SK-N-SH (cell line): ENCODE measurements at regions not wholly inside any gene's neighbourhood (a gene's known extent, or its start where the extent isn't known, plus 50 kb on each side); places are given as distances from the start of the nearest gene placed in this dataset.
A peak's percentile ranks its signal among the peaks of the same experiment; 100 is the strongest.

Source experiments
- CTCF ChIA-PET: fragments of 300-600, 350-600 bp; formaldehyde crosslinking; extraction: SDS; loops from one replicate; lab custom pipeline; 2021; lab: Yijun Ruan, JAX
- POLR2A ChIA-PET: fragments of 350-600 bp; sonication (Branson Sonifier 250); formaldehyde crosslinking; extraction: SDS; loops from one replicate; lab custom pipeline; 2020; ENCODE audit warnings: antibody characterized with exemption, inconsistent platforms; lab: Yijun Ruan, JAX
- DNase-seq: peaks from one replicate; pipeline ENCODE4 v3.0.0; 2012
- H2AFZ ChIP-seq: fragments of 200-600 bp; sonication (generic); 2 replicates; pipeline ENCODE4 v1.8.1; 2016; ENCODE audit warnings: antibody characterized with exemption, mild to moderate bottlenecking, low read depth
- H3F3A ChIP-seq: fragments of 200-600 bp; sonication (generic); replicated peaks from 2 replicates; pipeline ENCODE3; 2016; ENCODE audit warnings: antibody characterized with exemption, mild to moderate bottlenecking; ENCODE audit not compliant: insufficient read depth
- H3K27ac ChIP-seq, 2 experiments: fragments of 200-500 bp in 1 of 2; fragments of 200-600 bp in 1 of 2; sonication (Bioruptor generic) in 1 of 2; sonication (generic), shearing (Covaris generic) in 1 of 2; 2 replicates each; pipeline versions ENCODE4 v1.5.1 to v1.6.1; 2014 to 2016; ENCODE audit warnings: low read depth in 2 of 2, inconsistent platforms in 1 of 2, low read length in 1 of 2, mild to moderate bottlenecking in 1 of 2, mixed read lengths in 1 of 2
- H3K27me3 ChIP-seq: fragments of 200-600 bp; sonication (generic), shearing (Covaris generic); 2 replicates; pipeline ENCODE4 v1.6.1; 2016; ENCODE audit warnings: mixed run types; ENCODE audit not compliant: insufficient read depth
- H3K36me3 ChIP-seq, 2 experiments: fragments of 200-500 bp in 1 of 2; fragments of 200-600 bp in 1 of 2; sonication (Bioruptor generic) in 1 of 2; sonication (generic) in 1 of 2; replicated peaks in 1 of 2; 2 replicates each; pipeline versions ENCODE3 to v1.5.1; 2014 to 2016; ENCODE audit warnings: low read length in 1 of 2, mild to moderate bottlenecking in 1 of 2; ENCODE audit not compliant: insufficient read depth in 2 of 2, control insufficient read depth in 1 of 2
- H3K4me1 ChIP-seq, 2 experiments: fragments of 200-500 bp in 1 of 2; fragments of 200-600 bp in 1 of 2; sonication (Bioruptor generic) in 1 of 2; sonication (generic), shearing (Covaris generic) in 1 of 2; 2 replicates each; pipeline versions ENCODE4 v1.5.1 to v1.6.1; 2014 to 2016; ENCODE audit warnings: low read depth in 1 of 2, low read length in 1 of 2, mixed run types in 1 of 2; ENCODE audit not compliant: insufficient read depth in 2 of 2, control insufficient read depth in 1 of 2
- H3K4me2 ChIP-seq: fragments of 200-600 bp; sonication (generic), shearing (Covaris generic); 2 replicates; pipeline ENCODE4 v1.6.1; 2017; ENCODE audit warnings: mixed run types
- H3K4me3 ChIP-seq, 2 experiments: fragments of 200-500 bp in 1 of 2; fragments of 200-600 bp in 1 of 2; sonication (Bioruptor generic) in 1 of 2; sonication (generic), shearing (Covaris generic) in 1 of 2; 2 replicates each; pipeline versions ENCODE4 v1.5.1 to v1.8.1; 2014 to 2016; ENCODE audit warnings: low read depth in 2 of 2, inconsistent platforms in 1 of 2, low read length in 1 of 2, mild to moderate bottlenecking in 1 of 2, mixed read lengths in 1 of 2, moderate library complexity in 1 of 2
- H3K79me2 ChIP-seq: fragments of 200-600 bp; sonication (generic); 2 replicates; pipeline ENCODE4 v1.8.1; 2017; ENCODE audit warnings: mild to moderate bottlenecking; ENCODE audit not compliant: insufficient read depth
- H3K9ac ChIP-seq: fragments of 200-600 bp; sonication (generic); 2 replicates; pipeline ENCODE4 v1.6.1; 2017; ENCODE audit warnings: mixed run types
- H3K9me2 ChIP-seq: fragments of 200-600 bp; sonication (generic); 2 replicates; pipeline ENCODE4 v1.6.1; 2017; ENCODE audit warnings: mixed run types
- H3K9me3 ChIP-seq: fragments of 200-600 bp; sonication (generic); 2 replicates; pipeline ENCODE4 v1.6.1; 2017; ENCODE audit warnings: mixed run types, mild to moderate bottlenecking, moderate library complexity
- H4K20me1 ChIP-seq: fragments of 200-600 bp; sonication (generic); 2 replicates; pipeline ENCODE4 v1.6.1; 2017; ENCODE audit warnings: mild to moderate bottlenecking, mixed run types; ENCODE audit not compliant: insufficient read depth
- EP300 ChIP-seq, 2 experiments: IDR thresholded peaks; 2 replicates each; pipeline versions ENCODE4 v1.4.0 to v1.6.1; 2012; ENCODE audit warnings: borderline replicate concordance in 1 of 2, low read depth in 1 of 2, low read length in 1 of 2
- FOXJ3 ChIP-seq: sonication (generic); formaldehyde crosslinking; IDR thresholded peaks from 2 replicates; pipeline ENCODE4 v1.5.1; 2020; ENCODE audit warnings: mild to moderate bottlenecking, missing genetic modification reagents
- FOXM1 ChIP-seq: IDR thresholded peaks from 2 replicates; pipeline ENCODE4 v1.4.0; 2012; ENCODE audit warnings: low read depth, mild to moderate bottlenecking
- GABPA ChIP-seq: IDR thresholded peaks from 2 replicates; pipeline ENCODE4 v1.4.0; 2012; ENCODE audit warnings: low read depth, mild to moderate bottlenecking
- GATA2 ChIP-seq: sonication (generic); formaldehyde crosslinking; IDR thresholded peaks from 2 replicates; pipeline ENCODE4 v1.5.0; 2020; ENCODE audit warnings: mild to moderate bottlenecking, missing genetic modification reagents
- IRF3 ChIP-seq: fragments of 150-350 bp; IDR thresholded peaks from 2 replicates; pipeline ENCODE4 v1.6.1; 2016; ENCODE audit warnings: mild to moderate bottlenecking, low read depth, low read length
- JUND ChIP-seq: IDR thresholded peaks from 2 replicates; pipeline ENCODE4 v1.4.0; 2012
- MEF2A ChIP-seq: IDR thresholded peaks from 2 replicates; pipeline ENCODE4 v1.4.0; 2012; ENCODE audit warnings: low read depth, borderline replicate concordance
- NRF1 ChIP-seq: IDR thresholded peaks from 2 replicates; pipeline ENCODE4 v1.6.1; 2012; ENCODE audit warnings: low read depth, mild to moderate bottlenecking, low read length
- RAD21 ChIP-seq: IDR thresholded peaks from 2 replicates; pipeline ENCODE4 v1.6.1; 2012; ENCODE audit warnings: mild to moderate bottlenecking, low read length
- REST ChIP-seq: IDR thresholded peaks from 2 replicates; pipeline ENCODE4 v1.6.1; 2012; ENCODE audit warnings: mild to moderate bottlenecking, low read depth, low read length, moderate library complexity
- RXRA ChIP-seq: IDR thresholded peaks from 2 replicates; pipeline ENCODE4 v1.4.0; 2012; ENCODE audit warnings: low read depth, mild to moderate bottlenecking, borderline replicate concordance
- SMC3 ChIP-seq: IDR thresholded peaks from 2 replicates; pipeline ENCODE4 v1.6.1; 2012; ENCODE audit warnings: low read depth, low read length, improper control_type of control experiment
- TAF1 ChIP-seq: IDR thresholded peaks from 2 replicates; pipeline ENCODE4 v1.6.1; 2012; ENCODE audit warnings: low read depth, mild to moderate bottlenecking, low read length, moderate library complexity, borderline replicate concordance
- TEAD4 ChIP-seq: IDR thresholded peaks from 2 replicates; pipeline ENCODE4 v1.4.0; 2012; ENCODE audit warnings: mild to moderate bottlenecking, borderline replicate concordance; ENCODE audit not compliant: insufficient read depth
- USF1 ChIP-seq: IDR thresholded peaks from 2 replicates; pipeline ENCODE4 v1.4.0; 2012; ENCODE audit warnings: low read depth, borderline replicate concordance
- USF2 ChIP-seq: fragments of 150-350 bp; IDR thresholded peaks from 2 replicates; pipeline ENCODE4 v1.6.1; 2017; ENCODE audit warnings: antibody characterized with exemption, low read length, low read depth, borderline replicate concordance
- WGBS: methylation state at CpG from one replicate; pipeline ENCODE4 v1.1.6; 2017; ENCODE audit warnings: low lambda C conversion rate; 5-methylcytosine and 5-hydroxymethylcytosine counted together

GRCh38 chr4:136865526-136865925 is 666.8 kb downstream of the PCDH18 start:
- Histone ChIP-seq H3K9ac (no peak overlapping the region), H3F3A (no peaks in the 10 kb centered on the region), H3K9me3 (no peaks in the 10 kb centered on the region), H3K9me2 (no peaks in the 10 kb centered on the region), H3K79me2 (no peaks in the 10 kb centered on the region), H4K20me1 (no peaks in the 10 kb centered on the region), H3K4me3 (no peak overlapping the region), H3K4me2 (no peak overlapping the region), H2AFZ (no peak overlapping the region), H3K27me3 (no peaks in the 10 kb centered on the region), H3K4me1 (peaks cover 0 to 3% of the 10 kb centered on the region in 2 experiments; a peak in 2 of 4 replicates), H3K27ac (peak overlapping the region in 1 of 2 experiments; percentile 28; a peak in 1 of 4 replicates), H3K36me3 (no peaks in the 10 kb centered on the region)
- 14% methylated on average over 2 of the region's 2 CpGs for WGBS
- POLR2A ChIA-PET: no interaction called here
- TF ChIP-seq REST: no peak
- no peak for TF ChIP-seq RAD21
- TF ChIP-seq TEAD4: no peak
- no peak for TF ChIP-seq TAF1
- TF ChIP-seq MEF2A: no peak
- no peak for TF ChIP-seq EP300 (IDR thresholded peaks at IDR 0.05; ENCODE audit: borderline replicate concordance in 1 of 2, low read depth in 1 of 2, low read length in 1 of 2)
- TF ChIP-seq JUND: no peak
- no peak for TF ChIP-seq GABPA
- no peak for TF ChIP-seq USF1
- no peak for TF ChIP-seq GATA2 (CRISPR knock-in tag)
- no peak for TF ChIP-seq NRF1
- no peak for TF ChIP-seq USF2
- TF ChIP-seq FOXM1: no peak
- TF ChIP-seq IRF3: no peak
- TF ChIP-seq FOXJ3: no peak
- no peak for TF ChIP-seq SMC3
- TF ChIP-seq RXRA: no peak
- DNase-seq: no peak
- CTCF ChIA-PET: interaction anchor here (0.7 to 2.2 kb wide), 8 partner anchors 8 to 1494 kb away, joined by 3 to 20 read pairs (median 4); no protein-coding TSS in a partner anchor
